HEK293 (cell line): ENCODE measurements at regions not wholly inside any gene's neighbourhood (a gene's known extent, or its start where the extent isn't known, plus 50 kb on each side); places are given as distances from the start of the nearest gene placed in this dataset.

Experiments
- CTCF ChIA-PET: fragments of 350-600 bp; formaldehyde crosslinking; extraction: SDS; loops from one replicate; lab custom pipeline; 2021; ENCODE audit warnings: antibody characterized with exemption; lab: Yijun Ruan, JAX
- POLR2A ChIA-PET: fragments of 300-600 bp; formaldehyde crosslinking; extraction: SDS; loops from one replicate; lab custom pipeline; 2020; ENCODE audit warnings: antibody characterized with exemption, inconsistent platforms; lab: Yijun Ruan, JAX
- H3K27ac ChIP-seq: fragments of 200-500 bp; sonication (Bioruptor generic); 2 replicates; pipeline ENCODE4 v1.5.1; 2014; ENCODE audit warnings: low read depth, low read length, control low read depth, inconsistent platforms; ENCODE audit errors: extremely low read depth
- H3K36me3 ChIP-seq, 2 experiments: fragments of 200-500 bp in 1 of 2; sonication (Bioruptor generic) in 1 of 2; 1 replicate in 1 of 2; 2 replicates in 1 of 2; pipeline ENCODE4 v1.5.1; 2014 to 2017; ENCODE audit warnings: inconsistent platforms in 2 of 2, low read length in 2 of 2; ENCODE audit not compliant: control insufficient read depth in 2 of 2, insufficient read depth in 1 of 2
- H3K4me1 ChIP-seq: fragments of 200-500 bp; sonication (Bioruptor generic); 2 replicates; pipeline ENCODE4 v1.5.1; 2014; ENCODE audit warnings: mild to moderate bottlenecking, low read length, inconsistent platforms; ENCODE audit not compliant: control insufficient read depth, insufficient read depth
- H3K4me3 ChIP-seq: 2 replicates; pipeline ENCODE4 v1.5.1; 2011; ENCODE audit warnings: low read depth, mild to moderate bottlenecking, control low read depth, low read length, moderate library complexity
- H3K9me3 ChIP-seq: fragments of 200-500 bp; sonication (Bioruptor generic); 2 replicates; pipeline ENCODE4 v1.5.1; 2014; ENCODE audit warnings: low read depth, low read length, inconsistent platforms; ENCODE audit not compliant: control insufficient read depth, insufficient read depth
- GLI4 ChIP-seq: fragments of 450-650 bp; formaldehyde crosslinking; IDR thresholded peaks from 2 replicates; pipeline ENCODE4 v1.5.1; 2016; ENCODE audit warnings: missing biosample characterization, missing genetic modification characterization
- HOXC10 ChIP-seq: sonication (generic); formaldehyde crosslinking; IDR thresholded peaks from 2 replicates; pipeline ENCODE4 v1.8.1; 2023; ENCODE audit warnings: mild to moderate bottlenecking, missing genetic modification reagents
- KLF1 ChIP-seq: fragments of 450-650 bp; formaldehyde crosslinking; IDR thresholded peaks from 2 replicates; pipeline ENCODE4 v1.5.1; 2016; ENCODE audit warnings: missing biosample characterization, missing genetic modification characterization
- KLF10 ChIP-seq: fragments of 450-650 bp; IDR thresholded peaks from 2 replicates; pipeline ENCODE4 v1.5.1; 2018; ENCODE audit warnings: missing biosample characterization, mild to moderate bottlenecking, missing genetic modification characterization
- KLF8 ChIP-seq: fragments of 450-650 bp; formaldehyde crosslinking; IDR thresholded peaks from 2 replicates; pipeline ENCODE4 v1.5.1; 2016; ENCODE audit warnings: missing biosample characterization, missing genetic modification characterization
- OSR2 ChIP-seq: fragments of 450-650 bp; formaldehyde crosslinking; IDR thresholded peaks from 2 replicates; pipeline ENCODE4 v1.5.1; 2016; ENCODE audit warnings: missing biosample characterization, missing genetic modification characterization
- ZBTB8A ChIP-seq: fragments of 450-650 bp; formaldehyde crosslinking; IDR thresholded peaks from 2 replicates; pipeline ENCODE4 v1.5.1; 2016; ENCODE audit warnings: missing biosample characterization, missing genetic modification characterization
- ZEB2 ChIP-seq: fragments of 450-650 bp; formaldehyde crosslinking; IDR thresholded peaks from 2 replicates; pipeline ENCODE4 v1.5.1; 2016; ENCODE audit warnings: missing biosample characterization, missing genetic modification characterization
- ZFP69B ChIP-seq: fragments of 450-650 bp; formaldehyde crosslinking; IDR thresholded peaks from 2 replicates; pipeline ENCODE4 v1.5.1; 2016; ENCODE audit warnings: missing biosample characterization, missing genetic modification characterization
- ZNF133 ChIP-seq: fragments of 450-650 bp; formaldehyde crosslinking; IDR thresholded peaks from 2 replicates; pipeline ENCODE4 v1.5.1; 2016; ENCODE audit warnings: missing biosample characterization, missing genetic modification characterization
- ZNF157 ChIP-seq: fragments of 450-650 bp; formaldehyde crosslinking; IDR thresholded peaks from 2 replicates; pipeline ENCODE4 v1.5.1; 2016; ENCODE audit warnings: missing biosample characterization, missing genetic modification characterization
- ZNF184 ChIP-seq: fragments of 450-650 bp; IDR thresholded peaks from 2 replicates; pipeline ENCODE4 v1.5.1; 2018; ENCODE audit warnings: missing biosample characterization, mild to moderate bottlenecking, missing genetic modification characterization
- ZNF221 ChIP-seq: fragments of 450-650 bp; formaldehyde crosslinking; IDR thresholded peaks from 2 replicates; pipeline ENCODE4 v1.5.1; 2017; ENCODE audit warnings: missing biosample characterization, missing genetic modification characterization, borderline replicate concordance
- ZNF266 ChIP-seq: fragments of 450-650 bp; formaldehyde crosslinking; IDR thresholded peaks from 2 replicates; pipeline ENCODE4 v1.5.1; 2016; ENCODE audit warnings: missing biosample characterization, missing genetic modification characterization, low read depth
- ZNF274 ChIP-seq, 2 experiments: fragments of 200-500 bp in 1 of 2; fragments of 450-650 bp in 1 of 2; sonication (Bioruptor generic) in 1 of 2; formaldehyde crosslinking in 1 of 2; IDR thresholded peaks; 2 replicates each; pipeline versions ENCODE4 v1.5.1 to v1.6.1; 2014 to 2016; ENCODE audit warnings: borderline replicate concordance in 1 of 2, inconsistent platforms in 1 of 2, low read length in 1 of 2, missing biosample characterization in 1 of 2, missing genetic modification characterization in 1 of 2
- ZNF311 ChIP-seq: fragments of 450-650 bp; formaldehyde crosslinking; IDR thresholded peaks from 2 replicates; pipeline ENCODE4 v1.5.1; 2017; ENCODE audit warnings: missing biosample characterization, missing genetic modification characterization, borderline replicate concordance
- ZNF341 ChIP-seq: fragments of 450-650 bp; formaldehyde crosslinking; IDR thresholded peaks from 2 replicates; pipeline ENCODE4; 2016; ENCODE audit warnings: low read depth, missing biosample characterization, missing genetic modification characterization
- ZNF354C ChIP-seq: fragments of 450-650 bp; formaldehyde crosslinking; IDR thresholded peaks from 2 replicates; pipeline ENCODE4 v1.5.1; 2016; ENCODE audit warnings: missing biosample characterization, missing genetic modification characterization, low read depth, borderline replicate concordance
- ZNF37A ChIP-seq: fragments of 450-650 bp; IDR thresholded peaks from 2 replicates; pipeline ENCODE4 v1.5.1; 2018; ENCODE audit warnings: missing biosample characterization, missing genetic modification characterization
- ZNF391 ChIP-seq: fragments of 450-650 bp; formaldehyde crosslinking; IDR thresholded peaks from 2 replicates; pipeline ENCODE4 v1.5.1; 2016; ENCODE audit warnings: low read depth, missing biosample characterization, missing genetic modification characterization, borderline replicate concordance
- ZNF433 ChIP-seq: fragments of 450-650 bp; formaldehyde crosslinking; IDR thresholded peaks from 2 replicates; pipeline ENCODE4 v1.5.1; 2016; ENCODE audit warnings: missing biosample characterization, missing genetic modification characterization, low read depth
- ZNF560 ChIP-seq: fragments of 450-650 bp; formaldehyde crosslinking; IDR thresholded peaks from 2 replicates; pipeline ENCODE4 v1.5.1; 2017; ENCODE audit warnings: missing biosample characterization, missing genetic modification characterization, borderline replicate concordance
- ZNF624 ChIP-seq: fragments of 450-650 bp; formaldehyde crosslinking; IDR thresholded peaks from 2 replicates; pipeline ENCODE4 v1.5.1; 2017; ENCODE audit warnings: missing biosample characterization, missing genetic modification characterization
- ZNF658 ChIP-seq: fragments of 450-650 bp; formaldehyde crosslinking; IDR thresholded peaks from 2 replicates; pipeline ENCODE4; 2016; ENCODE audit warnings: missing biosample characterization, missing genetic modification characterization
- ZSCAN23 ChIP-seq: fragments of 450-650 bp; formaldehyde crosslinking; IDR thresholded peaks from 2 replicates; pipeline ENCODE4 v1.5.1; 2016; ENCODE audit warnings: missing biosample characterization, missing genetic modification characterization
- TF ChIP-seq, protein P1 (sequence below): fragments of 450-650 bp; formaldehyde crosslinking; IDR thresholded peaks from 2 replicates; pipeline ENCODE4 v1.5.1; 2016; ENCODE audit warnings: missing biosample characterization, missing genetic modification characterization
- TF ChIP-seq, protein P2 (sequence below): fragments of 450-650 bp; formaldehyde crosslinking; IDR thresholded peaks from 2 replicates; pipeline ENCODE4 v1.5.1; 2016; ENCODE audit warnings: missing biosample characterization, missing genetic modification characterization
- TF ChIP-seq, protein P3 (sequence below): fragments of 450-650 bp; formaldehyde crosslinking; IDR thresholded peaks from 2 replicates; pipeline ENCODE4 v1.5.1; 2016; ENCODE audit warnings: missing biosample characterization, missing genetic modification characterization

DNA sequence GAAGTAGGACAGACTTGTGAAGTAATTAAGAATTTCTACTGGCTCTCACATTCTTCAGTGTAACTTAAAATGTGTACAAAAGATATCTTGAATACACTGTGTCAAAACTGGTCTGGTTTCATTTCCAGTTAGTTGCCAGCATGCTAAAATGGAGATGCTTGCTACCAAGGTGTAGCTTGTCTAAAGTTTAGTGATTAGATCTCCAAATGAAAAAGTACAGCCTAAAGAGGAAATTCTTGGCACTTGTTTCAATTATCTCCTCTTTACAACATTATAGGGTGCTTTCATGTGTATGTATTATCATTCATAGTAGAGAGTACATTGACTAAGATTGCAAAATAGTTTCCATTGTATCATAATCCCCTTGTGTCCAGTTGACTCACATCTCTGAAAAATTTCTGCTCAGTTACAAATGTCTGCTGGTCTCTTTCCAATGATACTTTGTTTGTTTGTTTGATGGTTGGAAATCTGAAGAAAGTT is 97.3 kb upstream of the SPRY1 start:
- no peaks in the 10 kb centered on the region for H3K9me3 ChIP-seq
- peaks cover 3% of the 10 kb centered on the region; the same call in 1 of the 2 replicates for H3K4me1 ChIP-seq
- ChIA-PET POLR2A (no interaction called here), CTCF (no interaction called here)
- H3K36me3 ChIP-seq: no peaks in the 10 kb centered on the region
- TF ChIP-seq GLI4 (tag by site-specific recombination): no peak
- no peak for TF ChIP-seq ZNF266 (tag by site-specific recombination)
- no peak for TF ChIP-seq ZNF560 (tag by site-specific recombination)
- TF ChIP-seq ZNF391 (tag by site-specific recombination): no peak
- no peak for TF ChIP-seq ZNF274 (IDR thresholded peaks at IDR 0.05; ENCODE audit: low read length)
- no peak for TF ChIP-seq ZNF274 (tag by site-specific recombination; IDR thresholded peaks at IDR 0.05; ENCODE audit: borderline replicate concordance)
- TF ChIP-seq HOXC10 (CRISPR knock-in tag): no peak
- TF ChIP-seq ZNF433: no peak
- TF ChIP-seq ZFP69B (tag by site-specific recombination): no peak
- TF ChIP-seq, protein P1, sequence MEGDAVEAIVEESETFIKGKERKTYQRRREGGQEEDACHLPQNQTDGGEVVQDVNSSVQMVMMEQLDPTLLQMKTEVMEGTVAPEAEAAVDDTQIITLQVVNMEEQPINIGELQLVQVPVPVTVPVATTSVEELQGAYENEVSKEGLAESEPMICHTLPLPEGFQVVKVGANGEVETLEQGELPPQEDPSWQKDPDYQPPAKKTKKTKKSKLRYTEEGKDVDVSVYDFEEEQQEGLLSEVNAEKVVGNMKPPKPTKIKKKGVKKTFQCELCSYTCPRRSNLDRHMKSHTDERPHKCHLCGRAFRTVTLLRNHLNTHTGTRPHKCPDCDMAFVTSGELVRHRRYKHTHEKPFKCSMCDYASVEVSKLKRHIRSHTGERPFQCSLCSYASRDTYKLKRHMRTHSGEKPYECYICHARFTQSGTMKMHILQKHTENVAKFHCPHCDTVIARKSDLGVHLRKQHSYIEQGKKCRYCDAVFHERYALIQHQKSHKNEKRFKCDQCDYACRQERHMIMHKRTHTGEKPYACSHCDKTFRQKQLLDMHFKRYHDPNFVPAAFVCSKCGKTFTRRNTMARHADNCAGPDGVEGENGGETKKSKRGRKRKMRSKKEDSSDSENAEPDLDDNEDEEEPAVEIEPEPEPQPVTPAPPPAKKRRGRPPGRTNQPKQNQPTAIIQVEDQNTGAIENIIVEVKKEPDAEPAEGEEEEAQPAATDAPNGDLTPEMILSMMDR: no peak
- TF ChIP-seq OSR2 (tag by site-specific recombination): no peak
- TF ChIP-seq ZBTB8A (tag by site-specific recombination): no peak
- no peak for TF ChIP-seq ZSCAN23
- no peak for TF ChIP-seq ZNF133 (tag by site-specific recombination)
- TF ChIP-seq, protein P2, sequence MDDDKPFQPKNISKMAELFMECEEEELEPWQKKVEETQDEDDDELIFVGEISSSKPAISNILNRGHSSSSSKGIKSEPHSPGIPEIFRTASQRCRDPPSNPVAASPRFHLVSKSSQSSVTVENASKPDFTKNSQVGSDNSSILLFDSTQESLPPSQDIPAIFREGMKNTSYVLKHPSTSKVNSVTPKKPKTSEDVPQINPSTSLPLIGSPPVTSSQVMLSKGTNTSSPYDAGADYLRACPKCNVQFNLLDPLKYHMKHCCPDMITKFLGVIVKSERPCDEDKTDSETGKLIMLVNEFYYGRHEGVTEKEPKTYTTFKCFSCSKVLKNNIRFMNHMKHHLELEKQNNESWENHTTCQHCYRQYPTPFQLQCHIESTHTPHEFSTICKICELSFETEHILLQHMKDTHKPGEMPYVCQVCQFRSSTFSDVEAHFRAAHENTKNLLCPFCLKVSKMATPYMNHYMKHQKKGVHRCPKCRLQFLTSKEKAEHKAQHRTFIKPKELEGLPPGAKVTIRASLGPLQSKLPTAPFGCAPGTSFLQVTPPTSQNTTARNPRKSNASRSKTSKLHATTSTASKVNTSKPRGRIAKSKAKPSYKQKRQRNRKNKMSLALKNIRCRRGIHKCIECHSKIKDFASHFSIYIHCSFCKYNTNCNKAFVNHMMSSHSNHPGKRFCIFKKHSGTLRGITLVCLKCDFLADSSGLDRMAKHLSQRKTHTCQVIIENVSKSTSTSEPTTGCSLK (tag by site-specific recombination): no peak
- no peak for TF ChIP-seq ZNF184 (tag by site-specific recombination)
- no peak for TF ChIP-seq ZEB2 (tag by site-specific recombination)
- no peak for TF ChIP-seq KLF10
- TF ChIP-seq KLF8 (tag by site-specific recombination): no peak
- TF ChIP-seq, protein P3, sequence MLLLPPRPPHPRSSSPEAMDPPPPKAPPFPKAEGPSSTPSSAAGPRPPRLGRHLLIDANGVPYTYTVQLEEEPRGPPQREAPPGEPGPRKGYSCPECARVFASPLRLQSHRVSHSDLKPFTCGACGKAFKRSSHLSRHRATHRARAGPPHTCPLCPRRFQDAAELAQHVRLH: no peak
- TF ChIP-seq ZNF157 (tag by site-specific recombination): no peak
- H3K4me3 ChIP-seq: no peak overlapping the region
- no peak overlapping the region for H3K27ac ChIP-seq

DNA sequence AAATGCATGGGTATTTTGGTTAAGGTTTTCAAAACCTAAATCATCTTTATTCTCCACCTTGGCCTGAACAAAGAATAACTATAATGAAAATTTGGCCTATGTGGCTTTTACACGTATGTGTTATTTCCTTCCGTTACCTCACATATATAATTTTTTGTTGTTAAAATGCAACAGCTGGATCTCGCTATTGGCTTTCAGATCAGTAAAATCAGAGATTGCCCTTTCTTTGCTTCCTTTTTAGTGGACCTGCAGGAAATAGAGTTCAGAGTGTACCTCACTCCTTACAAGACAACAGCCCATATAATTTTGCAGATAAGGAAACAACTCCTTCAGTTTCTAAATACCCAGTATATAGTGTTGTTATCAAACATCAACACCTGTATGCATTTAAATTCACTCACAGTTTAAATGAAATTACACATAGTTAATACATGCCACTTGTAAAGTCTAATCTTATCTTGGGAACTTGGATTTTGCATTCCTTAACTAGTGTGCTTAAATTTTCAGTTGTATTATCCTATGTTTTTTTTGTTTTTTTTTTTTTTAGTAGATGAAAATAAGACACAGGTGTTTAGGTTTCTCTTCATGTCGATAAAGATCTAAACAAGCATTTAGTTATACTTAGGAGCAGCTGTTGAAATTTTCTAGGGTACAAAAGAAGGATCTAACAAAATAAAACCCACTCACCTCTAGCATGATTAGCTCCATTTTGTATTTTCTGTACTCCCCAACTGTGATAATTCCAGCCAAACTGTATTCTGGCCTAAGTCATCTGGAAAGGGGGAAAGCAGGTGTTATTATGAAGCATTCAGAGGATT is 96.2 kb upstream of the SPRY1 start:
- CTCF ChIA-PET: interaction anchor here (0.5 to 0.7 kb wide), 2 partner anchors 346 to 1031 kb away, joined by 3 read pairs; no protein-coding TSS in a partner anchor
- H3K4me3 ChIP-seq: no peak overlapping the region
- H3K4me1 ChIP-seq: peaks cover 3% of the 10 kb centered on the region; the same call in 1 of the 2 replicates
- TF ChIP-seq ZNF311 (tag by site-specific recombination) (no peak), ZNF341 (no peak), ZNF37A (tag by site-specific recombination) (no peak), ZNF221 (tag by site-specific recombination) (no peak), ZNF560 (tag by site-specific recombination) (no peak), ZNF624 (tag by site-specific recombination) (no peak), ZNF354C (tag by site-specific recombination) (no peak), ZNF658 (no peak), KLF10 (no peak), KLF1 (tag by site-specific recombination) (no peak)
- POLR2A ChIA-PET: no interaction called here
- H3K27ac ChIP-seq: no peak overlapping the region
- no peaks in the 10 kb centered on the region for H3K9me3 ChIP-seq
- H3K36me3 ChIP-seq: no peaks in the 10 kb centered on the region
